ENCODE measurements at regions not wholly inside any gene's neighbourhood (a gene's known extent, or its start where the extent isn't known, plus 50 kb on each side); places are given as distances from the start of the nearest gene placed in this dataset.
A peak's percentile ranks its signal among the peaks of the same experiment; 100 is the strongest.

DNA sequence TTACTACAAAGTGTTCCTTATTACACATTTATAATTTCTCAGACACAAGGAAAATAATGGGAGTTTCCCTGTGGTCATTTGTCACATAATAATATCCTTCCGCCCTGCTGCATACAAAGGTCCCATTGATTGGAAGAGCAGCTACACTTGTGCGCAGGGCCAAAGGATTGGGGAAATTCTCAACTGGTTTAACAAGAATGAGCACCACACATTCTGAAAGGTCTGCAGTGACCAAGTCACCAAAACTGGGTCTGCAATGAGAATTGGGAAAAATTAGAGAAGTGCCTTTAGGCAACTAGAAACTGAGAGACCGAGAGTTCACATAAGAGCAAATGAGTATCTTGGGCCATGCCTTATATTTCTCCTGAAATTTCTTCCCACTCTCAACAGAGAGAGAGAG, 98.2 kb upstream of the NR2F2 start:
- POLR2A ChIA-PET = interaction anchor here (0.6 kb wide), 1 partner anchor 342 kb away, joined by 3 read pairs; no protein-coding TSS in a partner anchor
- intact Hi-C loops (cut with micrococcal nuclease) = no loop called here
- no peak overlapping the region for H3K27ac Mint-ChIP-seq (ENCODE audit: low read depth, unreplicated experiment)
- no peaks in the 10 kb centered on the region for H3K36me3 Mint-ChIP-seq (ENCODE audit: insufficient read depth, unreplicated experiment)
- TF ChIP-seq, protein P1, sequence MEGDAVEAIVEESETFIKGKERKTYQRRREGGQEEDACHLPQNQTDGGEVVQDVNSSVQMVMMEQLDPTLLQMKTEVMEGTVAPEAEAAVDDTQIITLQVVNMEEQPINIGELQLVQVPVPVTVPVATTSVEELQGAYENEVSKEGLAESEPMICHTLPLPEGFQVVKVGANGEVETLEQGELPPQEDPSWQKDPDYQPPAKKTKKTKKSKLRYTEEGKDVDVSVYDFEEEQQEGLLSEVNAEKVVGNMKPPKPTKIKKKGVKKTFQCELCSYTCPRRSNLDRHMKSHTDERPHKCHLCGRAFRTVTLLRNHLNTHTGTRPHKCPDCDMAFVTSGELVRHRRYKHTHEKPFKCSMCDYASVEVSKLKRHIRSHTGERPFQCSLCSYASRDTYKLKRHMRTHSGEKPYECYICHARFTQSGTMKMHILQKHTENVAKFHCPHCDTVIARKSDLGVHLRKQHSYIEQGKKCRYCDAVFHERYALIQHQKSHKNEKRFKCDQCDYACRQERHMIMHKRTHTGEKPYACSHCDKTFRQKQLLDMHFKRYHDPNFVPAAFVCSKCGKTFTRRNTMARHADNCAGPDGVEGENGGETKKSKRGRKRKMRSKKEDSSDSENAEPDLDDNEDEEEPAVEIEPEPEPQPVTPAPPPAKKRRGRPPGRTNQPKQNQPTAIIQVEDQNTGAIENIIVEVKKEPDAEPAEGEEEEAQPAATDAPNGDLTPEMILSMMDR (IDR thresholded peaks at IDR 0.05; ENCODE audit: unreplicated experiment) = no peak
- H3K4me3 Mint-ChIP-seq (ENCODE audit: unreplicated experiment) = no peak overlapping the region
- BruUV-seq (replicated peaks) = no TSS peak
- CTCF ChIA-PET = interaction anchor here (1.0 kb wide), 1 partner anchor 95 kb away, joined by 4 read pairs; no protein-coding TSS in a partner anchor
- H3K27me3 Mint-ChIP-seq (ENCODE audit: insufficient read depth, unreplicated experiment) = no peaks in the 10 kb centered on the region
- no peaks in the 10 kb centered on the region for H3K9me3 Mint-ChIP-seq (ENCODE audit: unreplicated experiment)
- peaks cover 37% of the 10 kb centered on the region for H3K4me1 Mint-ChIP-seq (ENCODE audit: insufficient read depth, unreplicated experiment)
- no peak for DNase-seq (ENCODE audit: unreplicated experiment)

GRCh38 chr15:96234109-96234892, 96.2 kb upstream of the NR2F2 start:
- ChIA-PET CTCF (interaction anchor here (0.6 to 1.3 kb wide), 4 partner anchors 16 to 310 kb away, joined by 3 to 5 read pairs (median 4); no protein-coding TSS in a partner anchor), POLR2A (interaction anchor here (0.5 to 1.0 kb wide), 4 partner anchors 9 to 112 kb away, joined by 3 to 4 read pairs (median 3); no protein-coding TSS in a partner anchor)
- Mint-ChIP-seq H3K27me3 (ENCODE audit: insufficient read depth, unreplicated experiment) (no peaks in the 10 kb centered on the region), H3K9me3 (ENCODE audit: unreplicated experiment) (no peaks in the 10 kb centered on the region), H3K4me3 (ENCODE audit: unreplicated experiment) (peak overlapping the region; percentile 4), H3K27ac (ENCODE audit: low read depth, unreplicated experiment) (peak overlapping the region; percentile 28), H3K4me1 (ENCODE audit: insufficient read depth, unreplicated experiment) (peaks cover 38% of the 10 kb centered on the region), H3K36me3 (ENCODE audit: insufficient read depth, unreplicated experiment) (no peaks in the 10 kb centered on the region)
- peak; percentile 70 for DNase-seq (ENCODE audit: unreplicated experiment)
- no TSS peak for BruUV-seq (replicated peaks)
- intact Hi-C loops (cut with micrococcal nuclease) = no loop called here
- TF ChIP-seq, protein P1 (IDR thresholded peaks at IDR 0.05; ENCODE audit: unreplicated experiment) = no peak

DNA sequence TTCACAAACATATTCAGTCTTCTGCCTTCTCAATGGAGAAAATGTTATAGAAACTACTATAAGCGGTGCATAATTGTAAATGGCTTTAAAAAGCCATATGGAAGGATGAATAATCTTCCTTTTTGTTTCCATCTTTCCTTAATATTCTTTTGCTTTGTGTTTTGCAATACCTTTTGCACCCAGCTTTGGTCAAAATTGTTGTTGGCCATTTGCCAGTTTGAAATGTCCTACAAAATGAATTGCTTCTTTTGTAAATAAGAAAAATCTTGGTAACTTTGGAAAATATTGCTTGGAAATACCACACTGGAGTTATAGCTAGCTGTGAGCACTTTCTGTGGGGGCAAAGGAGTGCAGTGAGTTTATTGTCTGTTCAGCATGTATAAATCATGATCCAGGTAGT, 93.5 kb upstream of the NR2F2 start:
- TF ChIP-seq, protein P1 (IDR thresholded peaks at IDR 0.05; ENCODE audit: unreplicated experiment) = no peak
- H3K27me3 Mint-ChIP-seq (ENCODE audit: insufficient read depth, unreplicated experiment) = no peaks in the 10 kb centered on the region
- POLR2A ChIA-PET = interaction anchor here (1.1 to 1.5 kb wide), 2 partner anchors 11 to 27 kb away, joined by 3 to 4 read pairs; no protein-coding TSS in a partner anchor
- DNase-seq (ENCODE audit: unreplicated experiment) = peak; percentile 21
- CTCF ChIA-PET = interaction anchor here (0.7 kb wide), 1 partner anchor 281 kb away, joined by 3 read pairs; no protein-coding TSS in a partner anchor
- H3K4me1 Mint-ChIP-seq (ENCODE audit: insufficient read depth, unreplicated experiment) = peaks cover 29% of the 10 kb centered on the region
- H3K4me3 Mint-ChIP-seq (ENCODE audit: unreplicated experiment) = no peak overlapping the region
- H3K9me3 Mint-ChIP-seq (ENCODE audit: unreplicated experiment) = no peaks in the 10 kb centered on the region
- no peaks in the 10 kb centered on the region for H3K36me3 Mint-ChIP-seq (ENCODE audit: insufficient read depth, unreplicated experiment)
- BruUV-seq (replicated peaks) = no TSS peak
- H3K27ac Mint-ChIP-seq (ENCODE audit: low read depth, unreplicated experiment) = no peak overlapping the region
- intact Hi-C loops (cut with micrococcal nuclease) = no loop called here

DNA sequence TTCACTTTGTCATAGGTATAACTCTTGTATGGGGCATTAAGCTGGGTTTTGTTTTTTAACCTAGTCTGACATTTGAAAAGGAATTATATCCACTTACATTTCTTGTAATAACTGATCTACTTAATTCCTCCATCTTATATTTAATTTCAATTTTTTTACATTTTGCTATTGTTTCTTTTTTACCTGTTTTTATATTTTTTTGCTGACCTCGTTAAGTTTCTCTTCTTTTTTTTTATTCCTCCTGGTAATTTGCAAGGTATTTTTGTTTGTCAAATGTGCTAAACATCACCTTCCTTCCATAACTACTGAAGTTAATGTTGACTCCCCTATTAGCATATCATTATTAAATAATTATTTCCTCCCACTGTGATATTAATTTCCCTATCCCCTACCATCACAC, 87.7 kb upstream of the NR2F2 start:
- Mint-ChIP-seq H3K36me3 (ENCODE audit: insufficient read depth, unreplicated experiment) (no peaks in the 10 kb centered on the region), H3K4me3 (ENCODE audit: unreplicated experiment) (no peak overlapping the region), H3K27me3 (ENCODE audit: insufficient read depth, unreplicated experiment) (no peaks in the 10 kb centered on the region), H3K9me3 (ENCODE audit: unreplicated experiment) (peaks cover 6% of the 10 kb centered on the region), H3K4me1 (ENCODE audit: insufficient read depth, unreplicated experiment) (no peaks in the 10 kb centered on the region), H3K27ac (ENCODE audit: low read depth, unreplicated experiment) (no peak overlapping the region)
- POLR2A ChIA-PET = no interaction called here
- TF ChIP-seq, protein P1 (IDR thresholded peaks at IDR 0.05; ENCODE audit: unreplicated experiment) = no peak
- no peak for DNase-seq (ENCODE audit: unreplicated experiment)
- BruUV-seq (replicated peaks) = no TSS peak
- intact Hi-C loops (cut with micrococcal nuclease) = no loop called here
- CTCF ChIA-PET = interaction anchor here (0.6 kb wide), 1 partner anchor 104 kb away, joined by 3 read pairs; no protein-coding TSS in a partner anchor

Data from MCF 10A (cell line).